ENCODE measurements at regions not wholly inside any gene's neighbourhood (a gene's known extent, or its start where the extent isn't known, plus 50 kb on each side); places are given as distances from the start of the nearest gene placed in this dataset.

DNA sequence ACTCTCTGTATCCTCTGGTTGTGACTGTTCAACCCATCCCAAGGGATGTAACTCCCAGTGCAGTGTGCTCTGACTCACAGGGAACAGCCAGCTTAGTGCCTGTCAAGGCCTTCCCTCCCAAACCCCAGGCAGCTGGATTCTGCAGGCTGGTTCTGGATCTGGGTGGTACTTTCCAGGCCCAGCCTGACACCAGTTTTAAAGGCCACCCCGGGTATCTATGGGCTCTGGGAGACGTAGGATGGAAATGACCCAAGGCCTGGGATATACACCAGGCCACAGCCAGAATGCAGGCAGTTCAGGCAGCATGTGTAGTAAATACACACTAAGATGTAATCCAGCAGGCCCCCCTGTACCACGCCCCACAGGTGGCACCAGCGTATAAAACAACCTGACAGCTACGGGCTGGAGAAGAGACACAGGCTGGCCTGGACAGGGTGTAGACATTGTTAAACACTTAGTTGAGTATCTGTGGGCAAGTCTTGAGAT is 64.2 kb downstream of the SPINK2 start:
- TF ChIP-seq, protein P1, sequence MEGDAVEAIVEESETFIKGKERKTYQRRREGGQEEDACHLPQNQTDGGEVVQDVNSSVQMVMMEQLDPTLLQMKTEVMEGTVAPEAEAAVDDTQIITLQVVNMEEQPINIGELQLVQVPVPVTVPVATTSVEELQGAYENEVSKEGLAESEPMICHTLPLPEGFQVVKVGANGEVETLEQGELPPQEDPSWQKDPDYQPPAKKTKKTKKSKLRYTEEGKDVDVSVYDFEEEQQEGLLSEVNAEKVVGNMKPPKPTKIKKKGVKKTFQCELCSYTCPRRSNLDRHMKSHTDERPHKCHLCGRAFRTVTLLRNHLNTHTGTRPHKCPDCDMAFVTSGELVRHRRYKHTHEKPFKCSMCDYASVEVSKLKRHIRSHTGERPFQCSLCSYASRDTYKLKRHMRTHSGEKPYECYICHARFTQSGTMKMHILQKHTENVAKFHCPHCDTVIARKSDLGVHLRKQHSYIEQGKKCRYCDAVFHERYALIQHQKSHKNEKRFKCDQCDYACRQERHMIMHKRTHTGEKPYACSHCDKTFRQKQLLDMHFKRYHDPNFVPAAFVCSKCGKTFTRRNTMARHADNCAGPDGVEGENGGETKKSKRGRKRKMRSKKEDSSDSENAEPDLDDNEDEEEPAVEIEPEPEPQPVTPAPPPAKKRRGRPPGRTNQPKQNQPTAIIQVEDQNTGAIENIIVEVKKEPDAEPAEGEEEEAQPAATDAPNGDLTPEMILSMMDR (IDR thresholded peaks at IDR 0.05) = no peak
- TF ChIP-seq POLR2A (IDR thresholded peaks at IDR 0.05) = no peak

All from uterus (tissue), 2 donors.